ENCODE measurements at regions not wholly inside any gene's neighbourhood (a gene's known extent, or its start where the extent isn't known, plus 50 kb on each side); places are given as distances from the start of the nearest gene placed in this dataset.

DNA sequence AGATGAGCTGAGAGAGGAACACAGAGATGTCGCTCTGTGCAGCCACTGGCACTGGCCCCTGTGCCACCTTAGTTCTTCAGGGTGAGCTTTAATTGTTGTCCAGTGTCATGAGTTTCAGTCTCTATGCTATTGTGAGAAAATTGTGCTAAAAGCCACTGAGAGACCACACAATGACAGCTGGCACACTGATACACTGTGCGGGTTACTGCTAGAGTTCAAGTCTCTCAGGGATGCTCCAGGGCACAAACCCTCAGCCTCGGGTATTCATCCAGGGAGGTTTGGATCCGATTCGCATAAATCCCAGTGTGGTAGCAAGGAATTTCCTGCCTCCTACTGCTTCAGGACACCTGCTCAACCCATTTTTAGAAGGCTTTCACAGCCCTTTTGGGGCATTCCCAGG, 68.1 kb upstream of the EDNRB start:
- no peak for DNase-seq

DNA sequence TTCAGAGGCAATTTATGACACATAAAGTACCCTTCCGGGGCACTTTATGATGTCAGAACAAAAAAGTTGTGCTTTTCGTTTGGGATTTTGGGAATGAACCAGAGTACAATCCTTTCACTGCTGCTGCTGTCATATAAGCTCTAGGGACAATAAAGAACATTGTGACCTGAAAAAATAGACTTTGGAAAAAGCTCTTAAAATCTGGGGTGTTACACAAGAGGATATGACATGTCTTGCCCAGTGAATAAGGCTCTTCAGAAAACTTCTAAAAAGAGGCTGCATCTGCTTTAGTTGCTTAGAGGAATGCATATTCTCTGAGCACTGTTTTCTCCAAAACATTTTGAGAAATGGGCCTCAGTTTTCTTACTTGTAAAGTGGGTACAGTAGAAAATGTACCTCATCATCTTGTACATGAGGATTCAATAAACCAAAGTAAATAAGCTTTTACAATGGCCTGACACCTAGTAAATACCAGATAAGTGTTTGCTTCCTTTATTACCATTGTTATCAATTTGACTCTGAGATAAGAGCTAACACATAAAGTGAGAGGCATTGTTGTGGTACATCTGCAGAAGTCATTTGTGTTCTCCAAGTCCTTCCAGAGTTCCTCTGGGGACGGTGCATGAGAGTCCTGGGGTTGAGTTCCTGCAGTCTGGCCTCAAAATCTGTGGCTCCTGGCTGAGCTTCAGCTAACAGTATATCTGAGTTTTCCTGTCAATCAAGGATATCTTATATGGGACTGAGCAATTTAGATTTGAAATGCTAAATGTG, 67.4 kb upstream of the EDNRB start:
- no peak for DNase-seq

DNA sequence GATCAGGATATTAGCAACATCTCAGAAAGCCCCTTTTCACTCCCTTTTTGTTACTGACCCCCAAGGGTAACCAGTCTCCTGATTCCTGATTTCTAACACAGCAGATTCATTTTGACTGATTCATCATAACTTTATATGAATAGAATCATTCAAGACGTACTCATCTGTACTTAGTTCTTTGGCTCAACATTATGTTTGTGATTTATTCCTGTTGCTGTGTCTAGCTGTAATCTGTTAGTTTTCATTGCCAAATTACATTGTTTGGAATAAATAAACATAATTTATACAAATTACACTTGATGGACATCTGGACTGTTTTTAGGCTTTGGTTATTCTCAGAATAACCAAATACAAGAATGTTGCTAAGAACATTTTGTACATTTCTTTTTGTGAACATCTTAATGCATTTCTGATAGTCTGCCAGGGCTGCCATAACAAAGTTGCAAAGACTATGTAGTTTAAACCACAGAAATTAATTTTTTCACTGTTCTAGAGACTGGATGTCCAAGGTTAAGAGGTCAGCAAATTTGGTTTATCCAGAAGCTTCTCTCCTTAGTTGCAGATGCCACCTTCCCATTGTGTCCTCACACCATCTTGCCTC, 62.8 kb upstream of the EDNRB start:
- DNase-seq, result no peak

DNA sequence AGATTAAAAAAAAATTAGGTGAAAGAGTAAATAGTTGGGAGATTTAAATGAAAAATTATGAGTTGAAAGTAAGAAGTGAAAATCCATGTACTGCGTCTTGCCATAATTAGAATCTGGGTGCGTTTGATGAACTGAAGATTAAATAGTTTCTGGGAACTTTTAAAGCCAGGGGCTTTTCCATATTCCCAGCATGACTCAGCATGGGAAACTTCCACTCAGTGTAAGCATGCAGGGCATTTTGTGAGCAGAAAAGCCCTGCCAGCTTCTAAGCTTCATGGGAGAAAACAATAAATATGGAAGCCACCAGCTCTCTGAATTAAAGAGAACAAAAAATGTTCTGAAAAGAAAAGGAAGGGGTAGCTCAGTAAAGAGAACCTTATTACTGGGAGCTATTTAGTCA, 62.0 kb upstream of the EDNRB start:
- DNase-seq, result no peak

DNA sequence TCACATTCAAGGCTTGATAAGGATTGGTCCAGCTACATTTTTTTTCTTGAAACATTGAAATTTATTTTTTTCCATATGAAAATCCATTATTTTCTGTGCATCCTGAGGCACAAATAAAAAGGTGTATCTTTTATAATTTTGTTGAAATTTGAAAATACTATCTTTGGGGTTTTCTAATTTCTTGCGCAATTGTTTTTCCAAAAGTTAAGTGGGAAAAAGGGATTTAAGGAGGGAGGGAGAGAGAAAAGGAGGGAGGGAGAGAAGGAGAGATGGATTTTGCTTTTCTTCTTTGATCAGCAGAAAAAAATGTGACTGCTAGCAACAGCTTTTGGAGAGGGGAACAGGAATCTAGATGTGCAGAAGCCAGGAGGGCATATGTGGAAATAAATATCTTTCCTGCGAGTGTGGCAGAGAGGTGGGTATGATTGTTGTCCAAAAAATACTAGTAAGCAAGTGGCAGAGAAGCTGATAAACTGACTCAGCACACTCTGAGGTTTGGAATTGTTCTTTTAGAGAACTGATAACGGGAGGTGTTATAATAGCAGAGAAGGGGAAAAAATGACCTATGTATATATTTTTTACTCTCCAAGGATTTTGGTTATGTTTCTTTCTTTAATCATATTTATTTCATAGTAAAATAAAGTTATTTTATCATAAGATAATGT, 61.2 kb upstream of the EDNRB start:
- DNase-seq, result no peak

DNA sequence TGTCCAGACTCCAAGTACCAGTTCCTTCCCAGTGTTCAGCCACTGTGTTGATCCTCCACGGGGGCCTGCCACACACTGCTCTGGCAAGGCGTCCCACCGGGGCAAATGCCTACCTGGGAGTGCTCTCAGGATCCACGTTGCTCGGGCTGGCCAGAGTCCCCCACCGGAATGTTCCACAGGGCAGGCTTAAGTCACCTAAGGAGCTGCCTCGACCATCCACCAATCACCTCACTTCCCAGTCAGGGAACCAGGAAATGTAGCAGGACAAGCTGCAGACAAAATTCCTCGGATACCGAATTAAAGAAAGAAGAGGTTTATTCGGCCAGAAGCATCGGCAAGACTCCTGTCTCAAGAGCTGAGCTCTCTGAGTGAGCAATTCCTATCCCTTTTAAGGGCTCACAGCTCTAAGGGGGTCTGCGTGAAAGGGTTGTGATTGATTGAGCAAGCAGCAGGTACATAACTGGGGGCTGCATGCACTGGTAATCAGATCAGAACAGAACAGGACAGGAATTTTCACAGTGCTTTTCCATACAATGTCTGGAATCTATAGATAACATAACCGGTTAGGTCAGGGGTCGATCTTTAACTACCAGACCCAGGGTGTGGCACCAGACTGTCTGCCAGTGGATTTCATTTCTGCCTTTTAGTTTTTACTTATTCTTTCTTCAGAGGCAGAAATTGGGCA, 56.9 kb upstream of the EDNRB start:
- DNase-seq, result no peak

DNA sequence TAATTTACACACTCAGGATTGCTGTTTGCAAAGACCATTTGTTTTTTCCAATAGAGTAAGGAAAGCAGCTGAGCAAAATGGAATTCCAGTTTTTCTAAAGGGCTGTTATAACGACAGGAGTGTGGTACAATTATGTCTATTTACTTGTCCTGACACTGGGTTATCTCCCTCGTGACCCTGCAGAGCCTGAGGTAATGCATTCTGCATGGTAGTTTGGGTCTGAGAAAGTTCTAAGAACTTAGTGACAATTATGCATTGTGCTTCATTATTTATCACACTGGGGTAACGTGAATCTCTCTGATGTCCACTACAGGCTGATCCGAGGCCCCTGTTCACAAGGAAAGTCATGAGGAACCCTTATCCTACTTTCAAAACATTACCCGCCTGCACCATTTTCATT, 50.7 kb upstream of the EDNRB start:
- no peak for DNase-seq
